ENCODE measurements at regions not wholly inside any gene's neighbourhood (a gene's known extent, or its start where the extent isn't known, plus 50 kb on each side); places are given as distances from the start of the nearest gene placed in this dataset.
"Not testable (repeated sequence)": the region's sequence is repeated elsewhere in the genome, so short reads cannot be mapped to it uniquely, and the experiment has no call there.

GRCh38 chr1:119250299-119250698 lies 109.8 kb upstream of the WARS2 start:
- Mint-ChIP-seq H3K4me1 (ENCODE audit: low read depth, unreplicated experiment) (no peaks in the 10 kb centered on the region), H3K36me3 (ENCODE audit: insufficient read depth, unreplicated experiment) (no peaks in the 10 kb centered on the region), H3K27ac (ENCODE audit: unreplicated experiment) (no peak overlapping the region), H3K27me3 (ENCODE audit: unreplicated experiment) (no peaks in the 10 kb centered on the region), H3K9me3 (ENCODE audit: low read depth, unreplicated experiment) (peaks cover 2% of the 10 kb centered on the region), H3K4me3 (ENCODE audit: low read depth, unreplicated experiment) (no peak overlapping the region)
- BruUV-seq (replicated peaks), result no TSS peak
- CTCF ChIA-PET, result interaction anchor here (0.6 kb wide), 1 partner anchor 1962 kb away, joined by 3 read pairs; no protein-coding TSS in a partner anchor
- DNase-seq, result no peak
- intact Hi-C loops (cut with micrococcal nuclease; ENCODE audit: unreplicated experiment), result no loop called here
- TF ChIP-seq CTCF (IDR thresholded peaks at IDR 0.05; ENCODE audit: unreplicated experiment), result no peak

DNA sequence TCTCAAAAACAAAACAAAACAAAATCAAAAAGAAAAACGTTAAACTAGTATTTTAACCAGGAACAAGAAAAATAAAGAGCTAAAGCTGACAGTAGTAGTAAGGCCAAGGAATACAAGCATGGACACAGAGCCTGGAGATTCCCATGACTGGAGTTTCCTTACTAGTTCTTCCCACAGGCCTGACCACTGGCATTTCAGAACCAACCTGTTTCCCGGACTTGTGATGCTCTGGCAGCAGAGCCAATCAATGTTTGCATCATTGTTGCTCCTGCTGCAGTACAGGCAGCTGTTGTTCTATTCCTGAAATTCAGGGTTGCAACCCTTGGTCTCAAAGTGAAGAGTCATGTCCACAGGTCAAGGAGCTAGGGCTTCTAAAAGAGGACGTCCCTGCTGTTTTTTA lies 111.3 kb upstream of the WARS2 start:
- no peak for DNase-seq
- H3K27me3 Mint-ChIP-seq (ENCODE audit: unreplicated experiment), result no peaks in the 10 kb centered on the region
- no peak overlapping the region for H3K4me3 Mint-ChIP-seq (ENCODE audit: low read depth, unreplicated experiment)
- intact Hi-C loops (cut with micrococcal nuclease; ENCODE audit: unreplicated experiment), result no loop called here
- no TSS peak for BruUV-seq (replicated peaks)
- TF ChIP-seq CTCF (IDR thresholded peaks at IDR 0.05; ENCODE audit: unreplicated experiment), result no peak
- peaks cover 2% of the 10 kb centered on the region for H3K9me3 Mint-ChIP-seq (ENCODE audit: low read depth, unreplicated experiment)
- no peaks in the 10 kb centered on the region for H3K36me3 Mint-ChIP-seq (ENCODE audit: insufficient read depth, unreplicated experiment)
- no peak overlapping the region for H3K27ac Mint-ChIP-seq (ENCODE audit: unreplicated experiment)
- CTCF ChIA-PET, result no interaction called here
- no peaks in the 10 kb centered on the region for H3K4me1 Mint-ChIP-seq (ENCODE audit: low read depth, unreplicated experiment)

- no peaks in the 10 kb centered on the region for H3K27me3 Mint-ChIP-seq (ENCODE audit: unreplicated experiment)
- H3K4me3 Mint-ChIP-seq (ENCODE audit: low read depth, unreplicated experiment), result no peak overlapping the region
- no TSS peak for BruUV-seq (replicated peaks)
- H3K9me3 Mint-ChIP-seq (ENCODE audit: low read depth, unreplicated experiment), result peaks cover 2% of the 10 kb centered on the region
- intact Hi-C loops (cut with micrococcal nuclease; ENCODE audit: unreplicated experiment), result no loop called here
- H3K4me1 Mint-ChIP-seq (ENCODE audit: low read depth, unreplicated experiment), result no peaks in the 10 kb centered on the region
- no peaks in the 10 kb centered on the region for H3K36me3 Mint-ChIP-seq (ENCODE audit: insufficient read depth, unreplicated experiment)
- no peak overlapping the region for H3K27ac Mint-ChIP-seq (ENCODE audit: unreplicated experiment)
- TF ChIP-seq CTCF (IDR thresholded peaks at IDR 0.05; ENCODE audit: unreplicated experiment), result no peak
- CTCF ChIA-PET, result no interaction called here
- no peak for DNase-seq
Measured at GRCh38 chr1:119253366-119253765, 112.9 kb upstream of the WARS2 start.

DNA sequence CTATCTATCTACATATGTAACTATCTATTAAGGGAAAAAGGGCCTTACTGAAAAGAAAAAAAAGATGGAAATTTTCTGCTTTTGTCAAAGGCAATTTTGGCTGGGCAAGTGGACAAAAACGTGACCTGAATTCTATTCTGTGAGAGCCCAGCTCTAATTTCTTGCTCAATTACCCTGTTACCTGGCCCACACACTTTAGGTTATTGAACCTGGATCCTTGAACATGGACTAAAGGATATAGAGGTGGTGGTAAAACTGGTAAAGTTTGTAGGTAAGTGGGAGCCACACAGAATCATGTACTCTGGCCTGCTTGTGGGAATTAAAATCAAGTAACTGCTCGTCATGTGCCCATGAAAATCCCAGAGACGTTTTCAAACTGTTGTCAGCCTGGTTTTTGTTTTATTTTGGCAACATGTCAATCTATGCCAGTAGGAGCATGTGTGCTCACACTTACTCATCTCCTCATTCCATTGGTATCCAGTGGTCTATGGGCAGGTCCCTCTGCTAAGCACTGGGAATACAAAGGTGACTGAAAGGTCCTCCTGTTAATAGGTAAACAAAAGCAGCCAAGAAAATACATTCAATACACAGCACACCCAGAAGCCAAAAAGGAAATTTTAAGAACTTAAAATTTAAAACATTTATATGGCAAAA lies 113.7 kb upstream of the WARS2 start:
- TF ChIP-seq CTCF (IDR thresholded peaks at IDR 0.05; ENCODE audit: unreplicated experiment), result no peak
- Mint-ChIP-seq H3K4me1 (ENCODE audit: low read depth, unreplicated experiment) (no peaks in the 10 kb centered on the region), H3K27ac (ENCODE audit: unreplicated experiment) (no peak overlapping the region), H3K27me3 (ENCODE audit: unreplicated experiment) (no peaks in the 10 kb centered on the region), H3K36me3 (ENCODE audit: insufficient read depth, unreplicated experiment) (no peaks in the 10 kb centered on the region), H3K9me3 (ENCODE audit: low read depth, unreplicated experiment) (peaks cover 2% of the 10 kb centered on the region), H3K4me3 (ENCODE audit: low read depth, unreplicated experiment) (no peak overlapping the region)
- CTCF ChIA-PET, result no interaction called here
- no peak for DNase-seq
- intact Hi-C loops (cut with micrococcal nuclease; ENCODE audit: unreplicated experiment), result no loop called here
- no TSS peak for BruUV-seq (replicated peaks)

DNA sequence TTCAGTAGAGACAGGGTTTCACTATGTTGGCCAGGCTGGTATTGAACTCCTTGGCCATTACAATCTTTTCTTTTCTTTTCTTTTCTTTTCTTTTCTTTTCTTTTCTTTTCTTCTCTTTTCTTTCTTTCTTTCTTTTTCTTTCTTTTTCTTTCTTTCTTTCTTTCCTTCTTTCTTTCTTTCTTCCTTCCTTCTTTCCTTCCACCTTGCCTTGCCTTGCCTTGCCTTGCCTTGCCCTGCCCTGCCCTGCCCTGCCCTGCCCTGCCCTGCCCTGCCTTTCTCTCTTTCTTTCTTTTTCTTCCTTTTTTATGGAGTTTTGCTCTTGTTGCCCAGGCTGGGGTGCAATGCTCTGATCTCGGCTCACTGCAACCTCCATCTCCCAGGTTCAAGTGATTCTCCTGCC lies 112.5 kb upstream of the HAO2 start:
- H3K4me3 Mint-ChIP-seq (ENCODE audit: low read depth, unreplicated experiment); BruUV-seq (replicated peaks); CTCF ChIA-PET; H3K36me3 Mint-ChIP-seq (ENCODE audit: insufficient read depth, unreplicated experiment); H3K27me3 Mint-ChIP-seq (ENCODE audit: unreplicated experiment); DNase-seq; H3K4me1 Mint-ChIP-seq (ENCODE audit: low read depth, unreplicated experiment); H3K9me3 Mint-ChIP-seq (ENCODE audit: low read depth, unreplicated experiment); intact Hi-C loops (cut with micrococcal nuclease; ENCODE audit: unreplicated experiment); H3K27ac Mint-ChIP-seq (ENCODE audit: unreplicated experiment): not testable (repeated sequence)
